Liver (tissue), 8 donors: ENCODE measurements at regions not wholly inside any gene's neighbourhood (a gene's known extent, or its start where the extent isn't known, plus 50 kb on each side); places are given as distances from the start of the nearest gene placed in this dataset.

Source experiments
- DNase-seq: peaks from one replicate; pipeline ENCODE4 v3.0.0-alpha.2; 2017; ENCODE audit warnings: low spot score
- H3K27ac ChIP-seq, 2 donors: one replicate each; pipeline ENCODE4 v1.7.0; 2013; ENCODE audit warnings: inconsistent platforms in 2 of 2, low read length in 2 of 2, control low read depth in 1 of 2, low read depth in 1 of 2, mild to moderate bottlenecking in 1 of 2
- H3K27me3 ChIP-seq, 4 donors: one replicate each; pipeline versions ENCODE4 v1.6.1 to v1.7.0; 2013; ENCODE audit warnings: low read length in 3 of 4, inconsistent platforms in 1 of 4, mild to moderate bottlenecking in 1 of 4, moderate library complexity in 1 of 4; ENCODE audit not compliant: control insufficient read depth in 4 of 4, insufficient read depth in 4 of 4
- H3K36me3 ChIP-seq, 4 donors: one replicate each; pipeline versions ENCODE4 v1.6.1 to v1.7.0; 2013; ENCODE audit warnings: low read length in 3 of 4, mild to moderate bottlenecking in 3 of 4, low read depth in 1 of 4, moderate library complexity in 1 of 4; ENCODE audit not compliant: control insufficient read depth in 4 of 4, insufficient read depth in 3 of 4
- H3K4me1 ChIP-seq, 4 donors: one replicate each; pipeline versions ENCODE4 v1.6.1 to v1.7.0; 2013; ENCODE audit warnings: low read length in 3 of 4, mild to moderate bottlenecking in 3 of 4, moderate library complexity in 1 of 4; ENCODE audit not compliant: control insufficient read depth in 4 of 4, insufficient read depth in 4 of 4
- H3K4me3 ChIP-seq, 3 donors: one replicate each; pipeline versions ENCODE4 v1.6.1 to v1.7.0; 2013; ENCODE audit warnings: low read length in 3 of 3, control low read depth in 1 of 3, low read depth in 1 of 3, mild to moderate bottlenecking in 1 of 3
- H3K9ac ChIP-seq, 2 donors: one replicate each; pipeline ENCODE4 v1.7.0; 2013; ENCODE audit warnings: low read length in 2 of 2, mild to moderate bottlenecking in 2 of 2, moderate library complexity in 2 of 2, control low read depth in 1 of 2, low read depth in 1 of 2
- H3K9me3 ChIP-seq, 4 donors: one replicate each; pipeline versions ENCODE4 v1.6.1 to v1.7.0; 2013; ENCODE audit warnings: low read length in 3 of 4; ENCODE audit not compliant: control insufficient read depth in 4 of 4
- EGR1 ChIP-seq, 2 donors: IDR thresholded peaks; 2 replicates each; pipeline ENCODE4 v1.6.1; 2016 to 2018; ENCODE audit warnings: antibody characterized with exemption in 2 of 2, low read depth in 2 of 2
- FOXA1 ChIP-seq: IDR thresholded peaks from 2 replicates; pipeline ENCODE4 v1.6.1; 2016; ENCODE audit warnings: antibody characterized with exemption
- FOXA2 ChIP-seq: IDR thresholded peaks from 2 replicates; pipeline ENCODE4 v1.6.1; 2016; ENCODE audit warnings: antibody characterized with exemption
- GABPA ChIP-seq, 2 donors: IDR thresholded peaks in 1 of 2; conservative IDR thresholded peaks in 1 of 2; 2 replicates each; pipeline ENCODE4 v1.6.1; 2016; ENCODE audit warnings: antibody characterized with exemption in 2 of 2, mild to moderate bottlenecking in 1 of 2, moderate library complexity in 1 of 2
- HNF4A ChIP-seq, 2 donors: conservative IDR thresholded peaks; 2 replicates each; pipeline ENCODE4 v1.6.1; 2016; ENCODE audit warnings: antibody characterized with exemption in 2 of 2, mild to moderate bottlenecking in 2 of 2
- HNF4G ChIP-seq: IDR thresholded peaks from 2 replicates; pipeline ENCODE4 v1.6.1; 2016; ENCODE audit warnings: antibody characterized with exemption
- JUND ChIP-seq, 2 donors: IDR thresholded peaks; 2 replicates each; pipeline ENCODE4 v1.6.1; 2016; ENCODE audit warnings: antibody characterized with exemption in 2 of 2
- NR2F2 ChIP-seq: IDR thresholded peaks from 2 replicates; pipeline ENCODE4 v1.6.1; 2016; ENCODE audit warnings: antibody characterized with exemption
- RAD21 ChIP-seq, 2 donors: IDR thresholded peaks; 2 replicates each; pipeline ENCODE4 v1.6.1; 2016; ENCODE audit warnings: antibody characterized with exemption in 2 of 2, mild to moderate bottlenecking in 2 of 2
- SP1 ChIP-seq: IDR thresholded peaks from 2 replicates; pipeline ENCODE4 v1.6.1; 2018; ENCODE audit warnings: antibody characterized with exemption, mild to moderate bottlenecking
- TAF1 ChIP-seq: conservative IDR thresholded peaks from 2 replicates; pipeline ENCODE4 v1.6.1; 2016; ENCODE audit warnings: antibody characterized with exemption, mild to moderate bottlenecking
- YY1 ChIP-seq: IDR thresholded peaks from 2 replicates; pipeline ENCODE4 v1.6.1; 2016; ENCODE audit warnings: antibody characterized with exemption, mild to moderate bottlenecking
- WGBS: extraction: QIAGEN DNeasy Blood & Tissue Kit; methylation state at CpG from one replicate; pipeline ENCODE4 v1.1.7; 2013; 5-methylcytosine and 5-hydroxymethylcytosine counted together
- TF ChIP-seq, protein P1 (sequence below): IDR thresholded peaks from 2 replicates; pipeline ENCODE4 v1.6.1; 2016; ENCODE audit warnings: antibody characterized with exemption
- TF ChIP-seq, protein P2 (sequence below): fragments of 150-350 bp; IDR thresholded peaks from 2 replicates; pipeline ENCODE4 v1.5.1; 2017; ENCODE audit warnings: improper control_type of control experiment, low read depth, low read length; ENCODE audit not compliant: missing input control
- TF ChIP-seq, protein P3 (sequence below): IDR thresholded peaks from 2 replicates; pipeline ENCODE4 v1.6.1; 2016; ENCODE audit warnings: antibody characterized with exemption
- TF ChIP-seq, protein P4 (sequence below): IDR thresholded peaks from 2 replicates; pipeline ENCODE4 v1.6.1; 2016; ENCODE audit warnings: antibody characterized with exemption
- TF ChIP-seq, protein P5 (sequence below): IDR thresholded peaks from 2 replicates; pipeline ENCODE4 v1.6.1; 2016; ENCODE audit warnings: antibody characterized with exemption, mild to moderate bottlenecking
- donor health status: healthy.
- donor health status: healthy.
- donor health status: healthy.
- donor health status: healthy.
- donor health status: healthy.

DNA sequence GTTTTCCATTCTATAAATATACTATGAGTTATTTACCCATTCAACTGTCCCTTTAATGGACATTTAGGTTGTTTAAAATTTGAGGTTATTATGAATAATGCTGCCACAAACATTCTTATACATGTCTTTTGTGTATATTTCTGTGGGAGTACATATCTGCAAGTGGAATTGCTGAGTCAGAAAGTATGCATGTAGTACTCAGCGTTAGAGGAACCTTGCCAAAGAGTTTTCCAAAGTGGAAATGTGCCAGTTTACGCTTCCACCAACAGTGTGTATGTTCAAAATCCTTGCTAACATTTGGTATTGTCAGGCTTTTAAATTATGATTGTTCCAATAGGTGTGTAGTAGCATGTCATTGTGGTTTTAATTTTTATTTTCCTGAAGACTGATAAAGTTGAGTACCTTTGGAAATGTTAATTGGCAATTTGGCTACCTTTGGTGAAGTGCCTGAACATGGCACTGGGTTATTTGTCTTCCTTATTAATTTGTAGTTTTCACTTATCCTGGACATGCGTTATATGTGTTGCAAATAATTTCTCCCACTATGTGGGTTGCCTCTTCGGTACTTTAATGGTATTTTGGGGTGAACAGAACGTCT is 341.2 kb downstream of the CD83 start:
- no peak for DNase-seq
- H3K4me1 ChIP-seq, result no peaks in the 10 kb centered on the region
- H3K36me3 ChIP-seq, result no peaks in the 10 kb centered on the region
- WGBS, result 77% methylated on average over 5 of the region's 5 CpGs
- no peaks in the 10 kb centered on the region for H3K27me3 ChIP-seq
- TF ChIP-seq SP1 (no peak), HNF4A (conservative IDR thresholded peaks at IDR 0.05) (no peak)
- H3K4me3 ChIP-seq, result no peak overlapping the region
- H3K9me3 ChIP-seq, result no peaks in the 10 kb centered on the region
- no peak overlapping the region for H3K27ac ChIP-seq
- no peak overlapping the region for H3K9ac ChIP-seq

DNA sequence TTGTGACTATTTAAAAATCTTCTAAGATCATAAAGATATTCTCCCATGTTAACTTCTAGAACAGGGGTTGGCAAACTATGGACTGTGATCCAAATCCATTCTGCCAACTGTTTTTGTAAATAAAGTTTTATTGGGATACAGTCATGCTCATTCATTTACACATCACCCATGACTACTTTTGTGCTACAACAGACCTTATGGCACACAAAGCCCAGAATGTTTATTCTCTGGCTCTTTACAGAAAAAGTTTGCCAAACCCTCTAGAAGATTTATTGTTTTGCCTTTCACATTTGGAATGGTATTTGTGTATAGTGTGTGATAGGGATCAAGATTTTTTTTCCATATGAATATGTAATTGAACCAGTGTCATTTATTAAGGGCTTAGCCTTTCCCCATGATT is 341.7 kb downstream of the CD83 start:
- TF ChIP-seq JUND (IDR thresholded peaks at IDR 0.05) (no peak), HNF4G (no peak), YY1 (no peak), GABPA (IDR thresholded peaks at IDR 0.05 in 1 of 2, conservative IDR thresholded peaks at IDR 0.05 in 1 of 2) (no peak), TAF1 (no peak), HNF4A (conservative IDR thresholded peaks at IDR 0.05) (no peak), SP1 (no peak), FOXA2 (no peak), NR2F2 (no peak), FOXA1 (no peak), RAD21 (IDR thresholded peaks at IDR 0.05) (no peak), EGR1 (IDR thresholded peaks at IDR 0.05; ENCODE audit: low read depth in 2 of 2) (no peak)
- TF ChIP-seq, protein P1, sequence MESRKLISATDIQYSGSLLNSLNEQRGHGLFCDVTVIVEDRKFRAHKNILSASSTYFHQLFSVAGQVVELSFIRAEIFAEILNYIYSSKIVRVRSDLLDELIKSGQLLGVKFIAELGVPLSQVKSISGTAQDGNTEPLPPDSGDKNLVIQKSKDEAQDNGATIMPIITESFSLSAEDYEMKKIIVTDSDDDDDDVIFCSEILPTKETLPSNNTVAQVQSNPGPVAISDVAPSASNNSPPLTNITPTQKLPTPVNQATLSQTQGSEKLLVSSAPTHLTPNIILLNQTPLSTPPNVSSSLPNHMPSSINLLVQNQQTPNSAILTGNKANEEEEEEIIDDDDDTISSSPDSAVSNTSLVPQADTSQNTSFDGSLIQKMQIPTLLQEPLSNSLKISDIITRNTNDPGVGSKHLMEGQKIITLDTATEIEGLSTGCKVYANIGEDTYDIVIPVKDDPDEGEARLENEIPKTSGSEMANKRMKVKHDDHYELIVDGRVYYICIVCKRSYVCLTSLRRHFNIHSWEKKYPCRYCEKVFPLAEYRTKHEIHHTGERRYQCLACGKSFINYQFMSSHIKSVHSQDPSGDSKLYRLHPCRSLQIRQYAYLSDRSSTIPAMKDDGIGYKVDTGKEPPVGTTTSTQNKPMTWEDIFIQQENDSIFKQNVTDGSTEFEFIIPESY, result no peak
- TF ChIP-seq, protein P2, sequence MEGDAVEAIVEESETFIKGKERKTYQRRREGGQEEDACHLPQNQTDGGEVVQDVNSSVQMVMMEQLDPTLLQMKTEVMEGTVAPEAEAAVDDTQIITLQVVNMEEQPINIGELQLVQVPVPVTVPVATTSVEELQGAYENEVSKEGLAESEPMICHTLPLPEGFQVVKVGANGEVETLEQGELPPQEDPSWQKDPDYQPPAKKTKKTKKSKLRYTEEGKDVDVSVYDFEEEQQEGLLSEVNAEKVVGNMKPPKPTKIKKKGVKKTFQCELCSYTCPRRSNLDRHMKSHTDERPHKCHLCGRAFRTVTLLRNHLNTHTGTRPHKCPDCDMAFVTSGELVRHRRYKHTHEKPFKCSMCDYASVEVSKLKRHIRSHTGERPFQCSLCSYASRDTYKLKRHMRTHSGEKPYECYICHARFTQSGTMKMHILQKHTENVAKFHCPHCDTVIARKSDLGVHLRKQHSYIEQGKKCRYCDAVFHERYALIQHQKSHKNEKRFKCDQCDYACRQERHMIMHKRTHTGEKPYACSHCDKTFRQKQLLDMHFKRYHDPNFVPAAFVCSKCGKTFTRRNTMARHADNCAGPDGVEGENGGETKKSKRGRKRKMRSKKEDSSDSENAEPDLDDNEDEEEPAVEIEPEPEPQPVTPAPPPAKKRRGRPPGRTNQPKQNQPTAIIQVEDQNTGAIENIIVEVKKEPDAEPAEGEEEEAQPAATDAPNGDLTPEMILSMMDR, result no peak
- TF ChIP-seq, protein P3, sequence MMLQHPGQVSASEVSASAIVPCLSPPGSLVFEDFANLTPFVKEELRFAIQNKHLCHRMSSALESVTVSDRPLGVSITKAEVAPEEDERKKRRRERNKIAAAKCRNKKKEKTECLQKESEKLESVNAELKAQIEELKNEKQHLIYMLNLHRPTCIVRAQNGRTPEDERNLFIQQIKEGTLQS, result no peak
- TF ChIP-seq, protein P4, sequence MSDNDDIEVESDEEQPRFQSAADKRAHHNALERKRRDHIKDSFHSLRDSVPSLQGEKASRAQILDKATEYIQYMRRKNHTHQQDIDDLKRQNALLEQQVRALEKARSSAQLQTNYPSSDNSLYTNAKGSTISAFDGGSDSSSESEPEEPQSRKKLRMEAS, result no peak
- TF ChIP-seq, protein P5, sequence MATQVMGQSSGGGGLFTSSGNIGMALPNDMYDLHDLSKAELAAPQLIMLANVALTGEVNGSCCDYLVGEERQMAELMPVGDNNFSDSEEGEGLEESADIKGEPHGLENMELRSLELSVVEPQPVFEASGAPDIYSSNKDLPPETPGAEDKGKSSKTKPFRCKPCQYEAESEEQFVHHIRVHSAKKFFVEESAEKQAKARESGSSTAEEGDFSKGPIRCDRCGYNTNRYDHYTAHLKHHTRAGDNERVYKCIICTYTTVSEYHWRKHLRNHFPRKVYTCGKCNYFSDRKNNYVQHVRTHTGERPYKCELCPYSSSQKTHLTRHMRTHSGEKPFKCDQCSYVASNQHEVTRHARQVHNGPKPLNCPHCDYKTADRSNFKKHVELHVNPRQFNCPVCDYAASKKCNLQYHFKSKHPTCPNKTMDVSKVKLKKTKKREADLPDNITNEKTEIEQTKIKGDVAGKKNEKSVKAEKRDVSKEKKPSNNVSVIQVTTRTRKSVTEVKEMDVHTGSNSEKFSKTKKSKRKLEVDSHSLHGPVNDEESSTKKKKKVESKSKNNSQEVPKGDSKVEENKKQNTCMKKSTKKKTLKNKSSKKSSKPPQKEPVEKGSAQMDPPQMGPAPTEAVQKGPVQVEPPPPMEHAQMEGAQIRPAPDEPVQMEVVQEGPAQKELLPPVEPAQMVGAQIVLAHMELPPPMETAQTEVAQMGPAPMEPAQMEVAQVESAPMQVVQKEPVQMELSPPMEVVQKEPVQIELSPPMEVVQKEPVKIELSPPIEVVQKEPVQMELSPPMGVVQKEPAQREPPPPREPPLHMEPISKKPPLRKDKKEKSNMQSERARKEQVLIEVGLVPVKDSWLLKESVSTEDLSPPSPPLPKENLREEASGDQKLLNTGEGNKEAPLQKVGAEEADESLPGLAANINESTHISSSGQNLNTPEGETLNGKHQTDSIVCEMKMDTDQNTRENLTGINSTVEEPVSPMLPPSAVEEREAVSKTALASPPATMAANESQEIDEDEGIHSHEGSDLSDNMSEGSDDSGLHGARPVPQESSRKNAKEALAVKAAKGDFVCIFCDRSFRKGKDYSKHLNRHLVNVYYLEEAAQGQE, result no peak

More for the DNA sequence above, 341.7 kb downstream of the CD83 start:
- Histone ChIP-seq H3K36me3 (no peaks in the 10 kb centered on the region), H3K27ac (no peak overlapping the region), H3K4me1 (no peaks in the 10 kb centered on the region), H3K9me3 (no peaks in the 10 kb centered on the region), H3K9ac (no peak overlapping the region), H3K27me3 (no peaks in the 10 kb centered on the region), H3K4me3 (no peak overlapping the region)
- no peak for DNase-seq
